ENCODE measurements at regions not wholly inside any gene's neighbourhood (a gene's known extent, or its start where the extent isn't known, plus 50 kb on each side); places are given as distances from the start of the nearest gene placed in this dataset.

- TF ChIP-seq, protein P1, sequence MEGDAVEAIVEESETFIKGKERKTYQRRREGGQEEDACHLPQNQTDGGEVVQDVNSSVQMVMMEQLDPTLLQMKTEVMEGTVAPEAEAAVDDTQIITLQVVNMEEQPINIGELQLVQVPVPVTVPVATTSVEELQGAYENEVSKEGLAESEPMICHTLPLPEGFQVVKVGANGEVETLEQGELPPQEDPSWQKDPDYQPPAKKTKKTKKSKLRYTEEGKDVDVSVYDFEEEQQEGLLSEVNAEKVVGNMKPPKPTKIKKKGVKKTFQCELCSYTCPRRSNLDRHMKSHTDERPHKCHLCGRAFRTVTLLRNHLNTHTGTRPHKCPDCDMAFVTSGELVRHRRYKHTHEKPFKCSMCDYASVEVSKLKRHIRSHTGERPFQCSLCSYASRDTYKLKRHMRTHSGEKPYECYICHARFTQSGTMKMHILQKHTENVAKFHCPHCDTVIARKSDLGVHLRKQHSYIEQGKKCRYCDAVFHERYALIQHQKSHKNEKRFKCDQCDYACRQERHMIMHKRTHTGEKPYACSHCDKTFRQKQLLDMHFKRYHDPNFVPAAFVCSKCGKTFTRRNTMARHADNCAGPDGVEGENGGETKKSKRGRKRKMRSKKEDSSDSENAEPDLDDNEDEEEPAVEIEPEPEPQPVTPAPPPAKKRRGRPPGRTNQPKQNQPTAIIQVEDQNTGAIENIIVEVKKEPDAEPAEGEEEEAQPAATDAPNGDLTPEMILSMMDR (IDR thresholded peaks at IDR 0.05; ENCODE audit: unreplicated experiment) = no peak
- DNase-seq = no peak
- no peak overlapping the region for H3K4me3 Mint-ChIP-seq (ENCODE audit: low read depth, unreplicated experiment)
- CTCF ChIA-PET = no interaction called here
- intact Hi-C loops (cut with micrococcal nuclease; ENCODE audit: unreplicated experiment) = no loop called here
- no peaks in the 10 kb centered on the region for H3K36me3 Mint-ChIP-seq (ENCODE audit: insufficient read depth, unreplicated experiment)
- peaks cover 14% of the 10 kb centered on the region for H3K9me3 Mint-ChIP-seq (ENCODE audit: low read depth, unreplicated experiment)
- H3K27ac Mint-ChIP-seq (ENCODE audit: unreplicated experiment) = no peak overlapping the region
- no peaks in the 10 kb centered on the region for H3K4me1 Mint-ChIP-seq (ENCODE audit: low read depth, unreplicated experiment)
- no peaks in the 10 kb centered on the region for H3K27me3 Mint-ChIP-seq (ENCODE audit: unreplicated experiment)
- no TSS peak for BruUV-seq (replicated peaks)
Measured at GRCh38 chr11:29816359-29816758, 200.5 kb downstream of the KCNA4 start.

DNA sequence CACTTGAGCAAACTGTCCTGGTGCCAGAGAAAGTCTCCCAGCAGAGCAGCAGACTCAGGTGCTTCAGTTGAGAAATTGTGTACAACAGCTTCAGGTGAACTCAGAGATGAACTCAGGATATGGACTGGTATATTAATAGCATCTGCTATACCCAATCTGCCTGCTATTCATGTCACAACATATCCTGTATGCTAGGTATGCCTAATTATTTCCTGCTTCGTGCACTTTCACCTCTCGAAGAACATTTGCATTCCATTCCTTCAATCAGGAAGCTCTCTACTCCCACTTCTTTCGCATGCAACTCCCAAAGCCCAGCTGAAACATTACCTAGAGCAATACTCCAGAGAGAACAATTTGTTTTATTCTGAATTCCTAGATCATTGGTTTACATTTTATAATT lies 207.7 kb downstream of the KCNA4 start:
- intact Hi-C loops (cut with micrococcal nuclease; ENCODE audit: unreplicated experiment) = no loop called here
- CTCF ChIA-PET = no interaction called here
- no peak overlapping the region for H3K4me3 Mint-ChIP-seq (ENCODE audit: low read depth, unreplicated experiment)
- H3K4me1 Mint-ChIP-seq (ENCODE audit: low read depth, unreplicated experiment) = no peaks in the 10 kb centered on the region
- no peaks in the 10 kb centered on the region for H3K27me3 Mint-ChIP-seq (ENCODE audit: unreplicated experiment)
- no peak for DNase-seq
- H3K27ac Mint-ChIP-seq (ENCODE audit: unreplicated experiment) = no peak overlapping the region
- no TSS peak for BruUV-seq (replicated peaks)
- TF ChIP-seq, protein P1 (IDR thresholded peaks at IDR 0.05; ENCODE audit: unreplicated experiment) = no peak
- no peaks in the 10 kb centered on the region for H3K36me3 Mint-ChIP-seq (ENCODE audit: insufficient read depth, unreplicated experiment)
- H3K9me3 Mint-ChIP-seq (ENCODE audit: low read depth, unreplicated experiment) = peaks cover 22% of the 10 kb centered on the region

- intact Hi-C loops (cut with micrococcal nuclease; ENCODE audit: unreplicated experiment) = no loop called here
- no peak overlapping the region for H3K4me3 Mint-ChIP-seq (ENCODE audit: low read depth, unreplicated experiment)
- no peak for DNase-seq
- CTCF ChIA-PET = no interaction called here
- TF ChIP-seq, protein P1 (IDR thresholded peaks at IDR 0.05; ENCODE audit: unreplicated experiment) = no peak
- no TSS peak for BruUV-seq (replicated peaks)
- H3K27ac Mint-ChIP-seq (ENCODE audit: unreplicated experiment) = no peak overlapping the region
- H3K9me3 Mint-ChIP-seq (ENCODE audit: low read depth, unreplicated experiment) = peaks cover 5% of the 10 kb centered on the region
- H3K4me1 Mint-ChIP-seq (ENCODE audit: low read depth, unreplicated experiment) = no peaks in the 10 kb centered on the region
- H3K36me3 Mint-ChIP-seq (ENCODE audit: insufficient read depth, unreplicated experiment) = no peaks in the 10 kb centered on the region
- no peaks in the 10 kb centered on the region for H3K27me3 Mint-ChIP-seq (ENCODE audit: unreplicated experiment)
Measured at GRCh38 chr11:29802522-29802921, 214.3 kb downstream of the KCNA4 start.

- no peak for DNase-seq
- no peak overlapping the region for H3K4me3 Mint-ChIP-seq (ENCODE audit: low read depth, unreplicated experiment)
- TF ChIP-seq, protein P1 (IDR thresholded peaks at IDR 0.05; ENCODE audit: unreplicated experiment) = no peak
- H3K27me3 Mint-ChIP-seq (ENCODE audit: unreplicated experiment) = no peaks in the 10 kb centered on the region
- BruUV-seq (replicated peaks) = no TSS peak
- intact Hi-C loops (cut with micrococcal nuclease; ENCODE audit: unreplicated experiment) = no loop called here
- no peaks in the 10 kb centered on the region for H3K4me1 Mint-ChIP-seq (ENCODE audit: low read depth, unreplicated experiment)
- H3K36me3 Mint-ChIP-seq (ENCODE audit: insufficient read depth, unreplicated experiment) = no peaks in the 10 kb centered on the region
- H3K9me3 Mint-ChIP-seq (ENCODE audit: low read depth, unreplicated experiment) = peaks cover 4% of the 10 kb centered on the region
- CTCF ChIA-PET = interaction anchor here (0.7 kb wide), 1 partner anchor 145 kb away, joined by 3 read pairs; no protein-coding TSS in a partner anchor
- no peak overlapping the region for H3K27ac Mint-ChIP-seq (ENCODE audit: unreplicated experiment)
Measured at GRCh38 chr11:29801561-29801960, 215.3 kb downstream of the KCNA4 start.

Measured in Calu3 (cell line).